Parathyroid adenoma (tissue), 2 donors: ENCODE measurements at regions not wholly inside any gene's neighbourhood (a gene's known extent, or its start where the extent isn't known, plus 50 kb on each side); places are given as distances from the start of the nearest gene placed in this dataset.

Source experiments
- H2AFZ ChIP-seq: fragments of 300-600 bp; sonication (generic); one replicate; pipeline ENCODE4 v1.7.0; 2017; ENCODE audit warnings: antibody characterized with exemption, mild to moderate bottlenecking
- H3K27ac ChIP-seq: fragments of 300-600 bp; sonication (generic); one replicate; pipeline ENCODE4 v1.7.0; 2017
- H3K27me3 ChIP-seq: fragments of 300-600 bp; sonication (generic); one replicate; pipeline ENCODE4 v1.7.0; 2017; ENCODE audit warnings: low read length; ENCODE audit not compliant: control insufficient read depth, insufficient read depth
- H3K36me3 ChIP-seq: fragments of 300-600 bp; sonication (generic); one replicate; pipeline ENCODE4 v1.7.0; 2017; ENCODE audit warnings: low read length; ENCODE audit not compliant: control insufficient read depth, insufficient read depth
- H3K4me1 ChIP-seq: fragments of 300-600 bp; sonication (generic); one replicate; pipeline ENCODE4 v1.7.0; 2017; ENCODE audit warnings: control low read depth
- H3K4me2 ChIP-seq: fragments of 300-600 bp; sonication (generic); one replicate; pipeline ENCODE4 v1.7.0; 2017; ENCODE audit warnings: low read length
- H3K4me3 ChIP-seq: fragments of 300-600 bp; sonication (generic); one replicate; pipeline ENCODE4 v1.7.0; 2017; ENCODE audit warnings: low read depth, low read length
- H3K79me2 ChIP-seq: fragments of 300-600 bp; sonication (generic); one replicate; pipeline ENCODE4 v1.7.0; 2017; ENCODE audit warnings: control low read depth
- H3K9ac ChIP-seq: fragments of 300-600 bp; sonication (generic); one replicate; pipeline ENCODE4 v1.7.0; 2017; ENCODE audit warnings: mild to moderate bottlenecking
- H3K9me3 ChIP-seq: fragments of 300-600 bp; sonication (generic); one replicate; pipeline ENCODE4 v1.7.0; 2017; ENCODE audit warnings: low read length; ENCODE audit not compliant: control insufficient read depth
- TF ChIP-seq, protein P1 (sequence below): fragments of 300-600 bp; sonication (generic); IDR thresholded peaks from one replicate; pipeline ENCODE4 v1.7.0; 2017; ENCODE audit warnings: antibody characterized with exemption, mild to moderate bottlenecking
- donor health status: primary hyperparathyroidism.

DNA sequence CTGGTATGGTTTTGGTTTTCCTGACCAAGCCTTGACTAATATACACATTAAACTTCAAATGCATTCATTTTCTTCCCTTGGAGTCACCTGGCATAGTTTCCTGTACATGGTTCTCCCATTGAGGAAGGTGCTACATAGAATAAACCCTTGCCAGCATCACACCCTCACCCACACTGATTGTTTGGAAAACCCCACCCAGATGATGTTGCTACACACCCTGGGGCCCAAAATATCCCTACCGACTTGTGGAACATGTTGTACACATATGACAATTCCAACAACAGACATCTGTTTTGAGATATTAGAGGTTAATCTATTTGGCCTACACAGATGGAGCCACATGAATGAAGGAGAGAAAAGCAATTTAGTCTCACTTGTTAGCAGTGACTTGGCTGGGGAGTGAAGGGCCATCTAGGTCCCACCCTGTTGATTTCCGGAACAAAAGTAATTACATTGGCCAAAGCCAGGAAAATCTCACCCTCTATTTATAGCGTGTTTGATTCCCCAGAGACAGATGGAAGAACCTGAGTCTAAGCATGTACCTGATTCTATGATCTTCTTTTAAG is 606.0 kb upstream of the BTBD3 start:
- Histone ChIP-seq H3K27ac (no peak overlapping the region), H3K4me2 (no peak overlapping the region), H3K27me3 (no peaks in the 10 kb centered on the region), H3K36me3 (no peaks in the 10 kb centered on the region), H3K4me3 (no peak overlapping the region), H3K79me2 (no peaks in the 10 kb centered on the region), H2AFZ (no peak overlapping the region), H3K9me3 (no peaks in the 10 kb centered on the region), H3K4me1 (no peaks in the 10 kb centered on the region), H3K9ac (no peak overlapping the region)
- TF ChIP-seq, protein P1, sequence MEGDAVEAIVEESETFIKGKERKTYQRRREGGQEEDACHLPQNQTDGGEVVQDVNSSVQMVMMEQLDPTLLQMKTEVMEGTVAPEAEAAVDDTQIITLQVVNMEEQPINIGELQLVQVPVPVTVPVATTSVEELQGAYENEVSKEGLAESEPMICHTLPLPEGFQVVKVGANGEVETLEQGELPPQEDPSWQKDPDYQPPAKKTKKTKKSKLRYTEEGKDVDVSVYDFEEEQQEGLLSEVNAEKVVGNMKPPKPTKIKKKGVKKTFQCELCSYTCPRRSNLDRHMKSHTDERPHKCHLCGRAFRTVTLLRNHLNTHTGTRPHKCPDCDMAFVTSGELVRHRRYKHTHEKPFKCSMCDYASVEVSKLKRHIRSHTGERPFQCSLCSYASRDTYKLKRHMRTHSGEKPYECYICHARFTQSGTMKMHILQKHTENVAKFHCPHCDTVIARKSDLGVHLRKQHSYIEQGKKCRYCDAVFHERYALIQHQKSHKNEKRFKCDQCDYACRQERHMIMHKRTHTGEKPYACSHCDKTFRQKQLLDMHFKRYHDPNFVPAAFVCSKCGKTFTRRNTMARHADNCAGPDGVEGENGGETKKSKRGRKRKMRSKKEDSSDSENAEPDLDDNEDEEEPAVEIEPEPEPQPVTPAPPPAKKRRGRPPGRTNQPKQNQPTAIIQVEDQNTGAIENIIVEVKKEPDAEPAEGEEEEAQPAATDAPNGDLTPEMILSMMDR = no peak

DNA sequence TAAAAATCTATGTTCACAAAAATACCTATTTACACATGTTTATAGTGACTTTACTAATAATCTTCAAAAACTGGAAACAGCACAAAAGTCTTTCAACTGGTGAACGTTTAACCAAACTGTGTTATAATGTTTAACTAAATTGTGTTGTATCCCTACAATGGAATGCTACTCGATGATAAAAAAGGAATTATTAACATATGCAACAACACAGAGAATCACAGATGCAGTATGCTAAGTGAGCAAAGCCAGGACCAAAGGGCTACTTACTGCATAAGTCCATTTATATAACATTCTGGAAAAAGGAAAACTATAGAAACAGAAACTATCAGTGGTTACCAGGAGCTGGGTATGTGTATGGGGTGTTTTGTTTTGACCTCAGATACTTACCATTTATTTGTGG is 602.2 kb upstream of the BTBD3 start:
- no peak overlapping the region for H3K4me2 ChIP-seq
- H3K9ac ChIP-seq = no peak overlapping the region
- H3K9me3 ChIP-seq = no peaks in the 10 kb centered on the region
- H3K36me3 ChIP-seq = no peaks in the 10 kb centered on the region
- TF ChIP-seq, protein P1 = no peak
- H3K4me3 ChIP-seq = no peak overlapping the region
- no peaks in the 10 kb centered on the region for H3K79me2 ChIP-seq
- no peaks in the 10 kb centered on the region for H3K27me3 ChIP-seq
- no peaks in the 10 kb centered on the region for H3K4me1 ChIP-seq
- no peak overlapping the region for H2AFZ ChIP-seq
- no peak overlapping the region for H3K27ac ChIP-seq

DNA sequence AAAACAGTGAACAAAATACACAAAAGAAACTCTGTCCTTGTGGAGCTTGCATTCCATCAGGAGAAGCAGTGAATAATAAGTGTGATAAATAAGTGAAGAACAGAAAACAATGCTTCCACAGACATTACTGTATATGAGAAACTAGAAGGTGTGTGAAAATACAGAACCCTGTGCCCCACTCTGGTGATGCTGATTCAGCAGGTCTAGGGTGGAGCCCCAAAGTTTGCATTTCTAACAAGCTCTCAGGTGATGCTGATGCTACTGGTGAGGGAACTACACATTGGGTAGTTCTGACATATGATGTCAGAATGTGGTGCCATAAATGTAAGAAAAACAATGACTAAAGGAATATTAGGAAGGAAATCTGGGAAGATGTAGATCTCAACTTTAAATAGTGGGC is 601.4 kb upstream of the BTBD3 start:
- Histone ChIP-seq H3K9ac (no peak overlapping the region), H2AFZ (no peak overlapping the region), H3K27me3 (no peaks in the 10 kb centered on the region), H3K36me3 (no peaks in the 10 kb centered on the region), H3K79me2 (no peaks in the 10 kb centered on the region), H3K4me2 (no peak overlapping the region), H3K4me1 (no peaks in the 10 kb centered on the region), H3K27ac (no peak overlapping the region), H3K4me3 (no peak overlapping the region), H3K9me3 (no peaks in the 10 kb centered on the region)
- TF ChIP-seq, protein P1 = no peak

DNA sequence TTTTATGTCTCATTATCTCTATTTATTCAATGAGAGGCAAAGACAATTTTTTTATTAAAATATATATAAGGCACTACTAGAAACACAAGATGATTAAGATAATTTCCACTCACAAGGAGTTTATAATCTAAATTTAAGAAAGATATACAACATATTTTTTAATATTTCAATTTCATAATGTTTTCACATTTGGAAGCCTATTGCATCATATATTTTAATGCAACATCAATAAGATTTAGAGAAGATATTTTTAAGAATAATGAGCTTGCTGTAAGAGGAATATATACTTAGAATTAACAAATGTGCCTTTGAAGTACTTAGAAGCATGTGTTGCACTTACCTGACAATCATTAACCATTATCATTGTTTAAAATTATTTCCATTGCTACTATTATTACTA is 597.7 kb upstream of the BTBD3 start:
- H3K4me1 ChIP-seq = no peaks in the 10 kb centered on the region

DNA sequence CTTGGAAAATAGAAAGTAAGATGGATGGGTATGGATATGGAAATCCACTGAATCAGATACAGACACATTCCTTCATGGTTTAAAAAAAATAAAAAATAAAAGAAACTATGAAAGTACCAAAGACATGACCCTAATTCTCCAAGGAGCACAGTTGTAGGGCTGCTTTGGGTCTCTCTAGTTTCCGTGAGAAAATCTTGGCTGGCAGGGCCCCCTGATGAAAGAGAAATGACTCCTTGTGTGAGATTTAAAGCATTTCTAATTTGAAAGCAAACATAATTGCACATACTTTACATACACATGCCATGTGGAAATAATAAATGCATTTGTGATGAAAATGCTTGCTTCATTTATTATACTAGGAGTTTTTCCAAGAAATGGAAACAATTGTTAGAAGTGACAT is 593.9 kb upstream of the BTBD3 start:
- no peak overlapping the region for H2AFZ ChIP-seq
- H3K4me1 ChIP-seq = no peaks in the 10 kb centered on the region
- no peak overlapping the region for H3K4me2 ChIP-seq
- no peaks in the 10 kb centered on the region for H3K9me3 ChIP-seq
- H3K27ac ChIP-seq = no peak overlapping the region
- TF ChIP-seq, protein P1 = no peak
- no peaks in the 10 kb centered on the region for H3K36me3 ChIP-seq
- no peak overlapping the region for H3K4me3 ChIP-seq
- no peaks in the 10 kb centered on the region for H3K27me3 ChIP-seq
- no peak overlapping the region for H3K9ac ChIP-seq
- H3K79me2 ChIP-seq = no peaks in the 10 kb centered on the region

More for the DNA sequence above, 597.7 kb upstream of the BTBD3 start:
- H3K4me3 ChIP-seq = no peak overlapping the region
- no peak overlapping the region for H3K27ac ChIP-seq
- H3K79me2 ChIP-seq = no peaks in the 10 kb centered on the region
- H2AFZ ChIP-seq = no peak overlapping the region
- no peaks in the 10 kb centered on the region for H3K36me3 ChIP-seq
- no peaks in the 10 kb centered on the region for H3K27me3 ChIP-seq
- no peak overlapping the region for H3K9ac ChIP-seq
- no peak overlapping the region for H3K4me2 ChIP-seq
- TF ChIP-seq, protein P1 = no peak
- no peaks in the 10 kb centered on the region for H3K9me3 ChIP-seq
